A673 (cell line): ENCODE measurements at regions not wholly inside any gene's neighbourhood (a gene's known extent, or its start where the extent isn't known, plus 50 kb on each side); places are given as distances from the start of the nearest gene placed in this dataset.

ENCODE experiments used
- EZH2 ChIP-seq: fragments of 200-600 bp; sonication (generic); IDR thresholded peaks from 2 replicates; pipeline ENCODE4 v1.6.1; 2017; ENCODE audit warnings: borderline replicate concordance, low read depth, mild to moderate bottlenecking, mixed read lengths, antibody characterized with exemption, low read length; ENCODE audit not compliant: poor library complexity, severe bottlenecking
- TF ChIP-seq, protein P1 (sequence below): fragments of 300-800, 200-600 bp; sonication (generic); conservative IDR thresholded peaks from 2 replicates; pipeline ENCODE4 v1.5.1; 2017; ENCODE audit warnings: low read depth, mild to moderate bottlenecking, antibody characterized with exemption, low read length, moderate library complexity, mixed read lengths

DNA sequence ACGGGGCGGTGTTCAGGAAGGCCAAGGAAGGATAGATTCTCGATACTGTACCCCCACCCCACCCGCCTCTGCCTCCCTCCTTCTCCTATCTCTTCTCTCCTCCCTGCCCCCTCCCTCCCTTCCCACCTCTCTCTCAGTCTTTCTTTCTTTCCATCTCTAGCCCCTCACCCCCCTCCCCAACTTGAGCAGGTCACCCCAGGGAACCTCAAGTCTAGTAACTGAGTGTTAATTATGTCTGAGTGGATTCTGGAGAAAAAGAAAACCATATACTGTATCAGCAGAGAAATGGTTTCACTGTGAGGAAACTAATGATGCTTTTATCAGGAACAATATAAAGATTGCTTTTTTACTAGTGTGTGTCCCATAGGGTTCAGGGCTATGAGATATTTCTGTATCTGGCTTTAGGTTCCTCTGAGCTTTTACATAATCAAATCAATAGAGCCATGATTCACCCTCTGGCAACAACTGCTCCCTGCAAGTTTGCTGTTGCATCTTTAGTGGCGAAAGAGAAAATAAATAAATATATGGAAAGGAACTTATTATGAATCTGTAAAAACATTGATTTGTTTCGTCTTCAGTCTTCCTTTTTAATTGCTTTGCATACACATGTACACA is 639.7 kb downstream of the CCDC171 start:
- TF ChIP-seq, protein P1, sequence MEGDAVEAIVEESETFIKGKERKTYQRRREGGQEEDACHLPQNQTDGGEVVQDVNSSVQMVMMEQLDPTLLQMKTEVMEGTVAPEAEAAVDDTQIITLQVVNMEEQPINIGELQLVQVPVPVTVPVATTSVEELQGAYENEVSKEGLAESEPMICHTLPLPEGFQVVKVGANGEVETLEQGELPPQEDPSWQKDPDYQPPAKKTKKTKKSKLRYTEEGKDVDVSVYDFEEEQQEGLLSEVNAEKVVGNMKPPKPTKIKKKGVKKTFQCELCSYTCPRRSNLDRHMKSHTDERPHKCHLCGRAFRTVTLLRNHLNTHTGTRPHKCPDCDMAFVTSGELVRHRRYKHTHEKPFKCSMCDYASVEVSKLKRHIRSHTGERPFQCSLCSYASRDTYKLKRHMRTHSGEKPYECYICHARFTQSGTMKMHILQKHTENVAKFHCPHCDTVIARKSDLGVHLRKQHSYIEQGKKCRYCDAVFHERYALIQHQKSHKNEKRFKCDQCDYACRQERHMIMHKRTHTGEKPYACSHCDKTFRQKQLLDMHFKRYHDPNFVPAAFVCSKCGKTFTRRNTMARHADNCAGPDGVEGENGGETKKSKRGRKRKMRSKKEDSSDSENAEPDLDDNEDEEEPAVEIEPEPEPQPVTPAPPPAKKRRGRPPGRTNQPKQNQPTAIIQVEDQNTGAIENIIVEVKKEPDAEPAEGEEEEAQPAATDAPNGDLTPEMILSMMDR = no peak
- TF ChIP-seq EZH2 = no peak
